ENCODE measurements at regions not wholly inside any gene's neighbourhood (a gene's known extent, or its start where the extent isn't known, plus 50 kb on each side); places are given as distances from the start of the nearest gene placed in this dataset.

- H3K9me3 ChIP-seq (ENCODE audit: control insufficient read depth in 3 of 3, low read length in 3 of 3): no peaks in the 10 kb centered on the region
- no peaks in the 10 kb centered on the region for H3K27me3 ChIP-seq (ENCODE audit: control insufficient read depth in 3 of 3, insufficient read depth in 3 of 3, low read length in 3 of 3)
- H3K9ac ChIP-seq (ENCODE audit: low read depth in 1 of 3, low read length in 3 of 3): no peak overlapping the region
- no peak overlapping the region for H3K4me3 ChIP-seq (ENCODE audit: low read length in 3 of 3)
- no peaks in the 10 kb centered on the region for H3K4me1 ChIP-seq (ENCODE audit: control insufficient read depth in 3 of 3, insufficient read depth in 3 of 3, low read length in 3 of 3)
- no peak overlapping the region for H3K27ac ChIP-seq (ENCODE audit: low read depth, low read length)
- H3K36me3 ChIP-seq (ENCODE audit: control insufficient read depth in 3 of 3, insufficient read depth in 3 of 3, low read length in 3 of 3): no peaks in the 10 kb centered on the region
Measured at GRCh38 chrX:16278927-16279326, 111.6 kb downstream of the MAGEB17 start.

GRCh38 chrX:16282209-16282608, 114.9 kb downstream of the MAGEB17 start:
- H3K4me3 ChIP-seq (ENCODE audit: low read length in 3 of 3): no peak overlapping the region

GRCh38 chrX:16284842-16285241, 117.6 kb downstream of the MAGEB17 start:
- H3K4me1 ChIP-seq (ENCODE audit: control insufficient read depth in 3 of 3, insufficient read depth in 3 of 3, low read length in 3 of 3): no peaks in the 10 kb centered on the region
- H3K4me3 ChIP-seq (ENCODE audit: low read length in 3 of 3): no peak overlapping the region
- H3K27ac ChIP-seq (ENCODE audit: low read depth, low read length): no peak overlapping the region
- H3K9ac ChIP-seq (ENCODE audit: low read depth in 1 of 3, low read length in 3 of 3): no peak overlapping the region
- no peaks in the 10 kb centered on the region for H3K36me3 ChIP-seq (ENCODE audit: control insufficient read depth in 3 of 3, insufficient read depth in 3 of 3, low read length in 3 of 3)
- H3K27me3 ChIP-seq (ENCODE audit: control insufficient read depth in 3 of 3, insufficient read depth in 3 of 3, low read length in 3 of 3): no peaks in the 10 kb centered on the region
- H3K9me3 ChIP-seq (ENCODE audit: control insufficient read depth in 3 of 3, low read length in 3 of 3): no peaks in the 10 kb centered on the region

More at GRCh38 chrX:16282209-16282608, 114.9 kb downstream of the MAGEB17 start:
- Histone ChIP-seq H3K9ac (ENCODE audit: low read depth in 1 of 3, low read length in 3 of 3) (no peak overlapping the region), H3K36me3 (ENCODE audit: control insufficient read depth in 3 of 3, insufficient read depth in 3 of 3, low read length in 3 of 3) (no peaks in the 10 kb centered on the region), H3K4me1 (ENCODE audit: control insufficient read depth in 3 of 3, insufficient read depth in 3 of 3, low read length in 3 of 3) (no peaks in the 10 kb centered on the region), H3K9me3 (ENCODE audit: control insufficient read depth in 3 of 3, low read length in 3 of 3) (no peaks in the 10 kb centered on the region), H3K27ac (ENCODE audit: low read depth, low read length) (no peak overlapping the region), H3K27me3 (ENCODE audit: control insufficient read depth in 3 of 3, insufficient read depth in 3 of 3, low read length in 3 of 3) (no peaks in the 10 kb centered on the region)

GRCh38 chrX:16290997-16291396, 123.7 kb downstream of the MAGEB17 start:
- Histone ChIP-seq H3K27ac (ENCODE audit: low read depth, low read length) (no peak overlapping the region), H3K27me3 (ENCODE audit: control insufficient read depth in 3 of 3, insufficient read depth in 3 of 3, low read length in 3 of 3) (peaks cover 0 to 2% (median 0%) of the 10 kb centered on the region in 3 donors), H3K4me1 (ENCODE audit: control insufficient read depth in 3 of 3, insufficient read depth in 3 of 3, low read length in 3 of 3) (no peaks in the 10 kb centered on the region), H3K9ac (ENCODE audit: low read depth in 1 of 3, low read length in 3 of 3) (no peak overlapping the region), H3K9me3 (ENCODE audit: control insufficient read depth in 3 of 3, low read length in 3 of 3) (no peaks in the 10 kb centered on the region), H3K4me3 (ENCODE audit: low read length in 3 of 3) (no peak overlapping the region), H3K36me3 (ENCODE audit: control insufficient read depth in 3 of 3, insufficient read depth in 3 of 3, low read length in 3 of 3) (no peaks in the 10 kb centered on the region)

GRCh38 chrX:16300831-16301230, 133.6 kb downstream of the MAGEB17 start:
- Histone ChIP-seq H3K4me1 (ENCODE audit: control insufficient read depth in 3 of 3, insufficient read depth in 3 of 3, low read length in 3 of 3) (no peaks in the 10 kb centered on the region), H3K4me3 (ENCODE audit: low read length in 3 of 3) (no peak overlapping the region), H3K9me3 (ENCODE audit: control insufficient read depth in 3 of 3, low read length in 3 of 3) (no peaks in the 10 kb centered on the region), H3K9ac (ENCODE audit: low read depth in 1 of 3, low read length in 3 of 3) (no peak overlapping the region), H3K27me3 (ENCODE audit: control insufficient read depth in 3 of 3, insufficient read depth in 3 of 3, low read length in 3 of 3) (no peaks in the 10 kb centered on the region), H3K36me3 (ENCODE audit: control insufficient read depth in 3 of 3, insufficient read depth in 3 of 3, low read length in 3 of 3) (no peaks in the 10 kb centered on the region), H3K27ac (ENCODE audit: low read depth, low read length) (no peak overlapping the region)

GRCh38 chrX:16304751-16305150, 137.5 kb downstream of the MAGEB17 start:
- Histone ChIP-seq H3K27me3 (ENCODE audit: control insufficient read depth in 3 of 3, insufficient read depth in 3 of 3, low read length in 3 of 3) (no peaks in the 10 kb centered on the region), H3K27ac (ENCODE audit: low read depth, low read length) (no peak overlapping the region), H3K4me1 (ENCODE audit: control insufficient read depth in 3 of 3, insufficient read depth in 3 of 3, low read length in 3 of 3) (no peaks in the 10 kb centered on the region), H3K36me3 (ENCODE audit: control insufficient read depth in 3 of 3, insufficient read depth in 3 of 3, low read length in 3 of 3) (no peaks in the 10 kb centered on the region), H3K4me3 (ENCODE audit: low read length in 3 of 3) (no peak overlapping the region), H3K9ac (ENCODE audit: low read depth in 1 of 3, low read length in 3 of 3) (no peak overlapping the region), H3K9me3 (ENCODE audit: control insufficient read depth in 3 of 3, low read length in 3 of 3) (no peaks in the 10 kb centered on the region)

GRCh38 chrX:16305187-16305586, 137.9 kb downstream of the MAGEB17 start:
- H3K27me3 ChIP-seq (ENCODE audit: control insufficient read depth in 3 of 3, insufficient read depth in 3 of 3, low read length in 3 of 3): no peaks in the 10 kb centered on the region
- no peak overlapping the region for H3K4me3 ChIP-seq (ENCODE audit: low read length in 3 of 3)
- no peaks in the 10 kb centered on the region for H3K36me3 ChIP-seq (ENCODE audit: control insufficient read depth in 3 of 3, insufficient read depth in 3 of 3, low read length in 3 of 3)
- H3K9ac ChIP-seq (ENCODE audit: low read depth in 1 of 3, low read length in 3 of 3): no peak overlapping the region
- H3K27ac ChIP-seq (ENCODE audit: low read depth, low read length): no peak overlapping the region
- no peaks in the 10 kb centered on the region for H3K4me1 ChIP-seq (ENCODE audit: control insufficient read depth in 3 of 3, insufficient read depth in 3 of 3, low read length in 3 of 3)
- no peaks in the 10 kb centered on the region for H3K9me3 ChIP-seq (ENCODE audit: control insufficient read depth in 3 of 3, low read length in 3 of 3)

GRCh38 chrX:16307950-16308349, 140.7 kb downstream of the MAGEB17 start:
- H3K4me1 ChIP-seq (ENCODE audit: control insufficient read depth in 3 of 3, insufficient read depth in 3 of 3, low read length in 3 of 3): no peaks in the 10 kb centered on the region
- H3K27me3 ChIP-seq (ENCODE audit: control insufficient read depth in 3 of 3, insufficient read depth in 3 of 3, low read length in 3 of 3): no peaks in the 10 kb centered on the region
- H3K36me3 ChIP-seq (ENCODE audit: control insufficient read depth in 3 of 3, insufficient read depth in 3 of 3, low read length in 3 of 3): no peaks in the 10 kb centered on the region
- H3K4me3 ChIP-seq (ENCODE audit: low read length in 3 of 3): no peak overlapping the region
- H3K9me3 ChIP-seq (ENCODE audit: control insufficient read depth in 3 of 3, low read length in 3 of 3): no peaks in the 10 kb centered on the region
- H3K9ac ChIP-seq (ENCODE audit: low read depth in 1 of 3, low read length in 3 of 3): no peak overlapping the region
- no peak overlapping the region for H3K27ac ChIP-seq (ENCODE audit: low read depth, low read length)

GRCh38 chrX:16308773-16309172, 141.5 kb downstream of the MAGEB17 start:
- no peaks in the 10 kb centered on the region for H3K36me3 ChIP-seq (ENCODE audit: control insufficient read depth in 3 of 3, insufficient read depth in 3 of 3, low read length in 3 of 3)
- H3K9me3 ChIP-seq (ENCODE audit: control insufficient read depth in 3 of 3, low read length in 3 of 3): no peaks in the 10 kb centered on the region
- no peaks in the 10 kb centered on the region for H3K27me3 ChIP-seq (ENCODE audit: control insufficient read depth in 3 of 3, insufficient read depth in 3 of 3, low read length in 3 of 3)
- H3K4me1 ChIP-seq (ENCODE audit: control insufficient read depth in 3 of 3, insufficient read depth in 3 of 3, low read length in 3 of 3): no peaks in the 10 kb centered on the region
- no peak overlapping the region for H3K4me3 ChIP-seq (ENCODE audit: low read length in 3 of 3)
- no peak overlapping the region for H3K9ac ChIP-seq (ENCODE audit: low read depth in 1 of 3, low read length in 3 of 3)
- no peak overlapping the region for H3K27ac ChIP-seq (ENCODE audit: low read depth, low read length)

- H3K9ac ChIP-seq (ENCODE audit: low read depth in 1 of 3, low read length in 3 of 3): no peak overlapping the region
- H3K9me3 ChIP-seq (ENCODE audit: control insufficient read depth in 3 of 3, low read length in 3 of 3): no peaks in the 10 kb centered on the region
- no peaks in the 10 kb centered on the region for H3K4me1 ChIP-seq (ENCODE audit: control insufficient read depth in 3 of 3, insufficient read depth in 3 of 3, low read length in 3 of 3)
- peaks cover 0 to 1% (median 0%) of the 10 kb centered on the region in 3 donors for H3K27me3 ChIP-seq (ENCODE audit: control insufficient read depth in 3 of 3, insufficient read depth in 3 of 3, low read length in 3 of 3)
- H3K27ac ChIP-seq (ENCODE audit: low read depth, low read length): no peak overlapping the region
- H3K4me3 ChIP-seq (ENCODE audit: low read length in 3 of 3): no peak overlapping the region
- H3K36me3 ChIP-seq (ENCODE audit: control insufficient read depth in 3 of 3, insufficient read depth in 3 of 3, low read length in 3 of 3): no peaks in the 10 kb centered on the region
Measured at GRCh38 chrX:16310326-16310725, 143.0 kb downstream of the MAGEB17 start.

GRCh38 chrX:16311671-16312070, 144.4 kb downstream of the MAGEB17 start:
- Histone ChIP-seq H3K9ac (ENCODE audit: low read depth in 1 of 3, low read length in 3 of 3) (no peak overlapping the region), H3K9me3 (ENCODE audit: control insufficient read depth in 3 of 3, low read length in 3 of 3) (no peaks in the 10 kb centered on the region), H3K4me1 (ENCODE audit: control insufficient read depth in 3 of 3, insufficient read depth in 3 of 3, low read length in 3 of 3) (no peaks in the 10 kb centered on the region), H3K4me3 (ENCODE audit: low read length in 3 of 3) (no peak overlapping the region), H3K27ac (ENCODE audit: low read depth, low read length) (no peak overlapping the region), H3K27me3 (ENCODE audit: control insufficient read depth in 3 of 3, insufficient read depth in 3 of 3, low read length in 3 of 3) (peaks cover 0 to 3% (median 0%) of the 10 kb centered on the region in 3 donors), H3K36me3 (ENCODE audit: control insufficient read depth in 3 of 3, insufficient read depth in 3 of 3, low read length in 3 of 3) (no peaks in the 10 kb centered on the region)

All from skeletal muscle tissue (tissue), 3 donors.